ENCODE measurements at regions not wholly inside any gene's neighbourhood (a gene's known extent, or its start where the extent isn't known, plus 50 kb on each side); places are given as distances from the start of the nearest gene placed in this dataset.

GRCh38 chr10:94232711-94233383 is 129.9 kb downstream of the NOC3L start:
- TF ChIP-seq NFIC (IDR thresholded peaks at IDR 0.05; ENCODE audit: low read length) (no peak), USF2 (IDR thresholded peaks at IDR 0.05; ENCODE audit: low read depth, low read length) (no peak; the same call in 1 of the 2 replicates), USF2 (CRISPR knock-in tag; IDR thresholded peaks at IDR 0.05; ENCODE audit: borderline replicate concordance) (peak; percentile 48; the same call in 1 of the 2 replicates), RXRA (CRISPR knock-in tag; IDR thresholded peaks at IDR 0.05) (peak; percentile 37; the same call in 1 of the 2 replicates), SMC3 (IDR thresholded peaks at IDR 0.05; ENCODE audit: low read length) (peak; percentile 14; the same call in 1 of the 2 replicates), SMAD3 (CRISPR knock-in tag; IDR thresholded peaks at IDR 0.05) (no peak)
